ENCODE measurements at regions not wholly inside any gene's neighbourhood (a gene's known extent, or its start where the extent isn't known, plus 50 kb on each side); places are given as distances from the start of the nearest gene placed in this dataset.

DNA sequence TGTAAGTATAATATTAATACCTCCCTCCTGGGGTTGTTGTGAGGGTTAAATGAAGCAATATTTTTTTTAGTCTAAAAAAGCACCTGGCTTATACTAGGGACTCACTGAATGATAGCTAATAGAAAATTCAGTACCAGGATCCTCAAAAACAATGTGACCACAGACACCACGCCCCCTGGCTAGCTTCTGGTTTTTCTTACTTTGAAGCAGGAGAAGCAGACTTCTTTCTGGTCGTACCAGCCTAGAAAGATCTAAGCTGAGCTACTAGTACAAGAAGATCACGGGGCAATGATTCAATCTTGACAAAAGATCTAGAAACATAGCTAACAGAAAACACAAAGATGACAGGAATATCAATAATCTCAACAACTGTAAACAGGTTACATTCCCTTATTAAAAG, 218.5 kb upstream of the SLC30A5 start:
- H4K20me1 ChIP-seq (ENCODE audit: insufficient read depth, low read length): no peaks in the 10 kb centered on the region
- H3K36me3 ChIP-seq (replicated peaks in 1 of 2; ENCODE audit: control insufficient read depth in 1 of 2, insufficient read depth in 2 of 2, low read length in 2 of 2): no peaks in the 10 kb centered on the region
- ATAC-seq (no peak), FAIRE-seq (no peak), DNase-seq (ENCODE audit: low spot score) (no peak)
- WGBS (ENCODE audit: low lambda C conversion rate): 5% methylated on average over 3 of the region's 3 CpGs
- in situ Hi-C loops (cut with HindIII; ENCODE audit: extremely low pct_ligation_motif_present, low pct_unique_long_range_greater_than_20kb) (no loop called here), intact Hi-C loops (cut with micrococcal nuclease; ENCODE audit: unreplicated experiment) (no loop called here)
- no peak for TF ChIP-seq ZNF317 (CRISPR knock-in tag; IDR thresholded peaks at IDR 0.05)
- no peak for TF ChIP-seq HNRNPLL (IDR thresholded peaks at IDR 0.05; ENCODE audit: low read depth, low read length, poor library complexity, severe bottlenecking)
- no peak for TF ChIP-seq ZNF484 (CRISPR knock-in tag; IDR thresholded peaks at IDR 0.05; ENCODE audit: borderline replicate concordance, low read depth)
- ChIA-PET CTCF (ENCODE audit: low intra/inter-chr PET ratio, low total read pairs) (no interaction called here), POLR2A (no interaction called here)
- H3K4me1 ChIP-seq (ENCODE audit: insufficient read depth, low read length): no peaks in the 10 kb centered on the region
- H3K9ac ChIP-seq (ENCODE audit: insufficient read depth, low read depth, low read length): no peak overlapping the region
- no peaks in the 10 kb centered on the region for H3K9me3 ChIP-seq (ENCODE audit: low read length)
- no peaks in the 10 kb centered on the region for H3K27me3 ChIP-seq (ENCODE audit: control insufficient read depth in 1 of 2, insufficient read depth in 2 of 2, low read length in 2 of 2)
- BruUV-seq (replicated peaks): no TSS peak
- no peak overlapping the region for H3K27ac ChIP-seq (ENCODE audit: extremely low read length, insufficient read depth, low read length)
- no peaks in the 10 kb centered on the region for H3K79me2 ChIP-seq (ENCODE audit: insufficient read depth, low read length)
- no peak overlapping the region for H3K4me2 ChIP-seq (ENCODE audit: low read depth, low read length)
- no peak overlapping the region for H3K4me3 ChIP-seq (replicated peaks in 1 of 3; ENCODE audit: insufficient read depth in 1 of 3, low read depth in 2 of 3, low read length in 3 of 3)
- no peak overlapping the region for H2AFZ ChIP-seq (ENCODE audit: low read length)

DNA sequence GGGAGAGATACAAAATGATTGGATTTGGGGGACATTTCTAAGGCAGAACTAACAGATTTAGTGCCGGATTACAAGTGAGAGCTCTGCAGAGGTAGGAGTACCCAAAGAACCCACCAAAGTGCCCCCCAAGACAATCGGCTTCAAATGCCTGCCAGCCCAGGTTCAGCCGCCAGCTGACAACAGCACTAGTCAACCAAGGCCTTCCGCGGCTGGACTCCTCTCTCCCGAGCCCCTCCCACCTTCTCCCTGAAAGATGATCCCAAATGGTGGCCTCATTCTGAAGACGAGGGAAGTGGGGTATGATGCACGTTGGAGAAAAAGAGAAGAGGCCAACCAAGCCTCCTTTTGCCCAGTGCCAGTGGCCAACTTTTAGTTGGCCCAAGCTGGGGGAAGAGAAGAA, 210.4 kb upstream of the SLC30A5 start:
- intact Hi-C loops (cut with micrococcal nuclease; ENCODE audit: unreplicated experiment): no loop called here
- Histone ChIP-seq H3K4me2 (ENCODE audit: low read depth, low read length) (no peak overlapping the region), H3K79me2 (ENCODE audit: insufficient read depth, low read length) (no peaks in the 10 kb centered on the region), H3K4me1 (ENCODE audit: insufficient read depth, low read length) (no peaks in the 10 kb centered on the region), H3K27me3 (ENCODE audit: control insufficient read depth in 1 of 2, insufficient read depth in 2 of 2, low read length in 2 of 2) (no peaks in the 10 kb centered on the region), H3K4me3 (replicated peaks in 1 of 3; ENCODE audit: insufficient read depth in 1 of 3, low read depth in 2 of 3, low read length in 3 of 3) (no peak overlapping the region), H3K27ac (ENCODE audit: extremely low read length, insufficient read depth, low read length) (no peak overlapping the region), H3K36me3 (replicated peaks in 1 of 2; ENCODE audit: control insufficient read depth in 1 of 2, insufficient read depth in 2 of 2, low read length in 2 of 2) (no peaks in the 10 kb centered on the region), H4K20me1 (ENCODE audit: insufficient read depth, low read length) (no peaks in the 10 kb centered on the region), H2AFZ (ENCODE audit: low read length) (no peak overlapping the region), H3K9me3 (ENCODE audit: low read length) (no peaks in the 10 kb centered on the region), H3K9ac (ENCODE audit: insufficient read depth, low read depth, low read length) (no peak overlapping the region)
- in situ Hi-C loops (cut with HindIII; ENCODE audit: extremely low pct_ligation_motif_present, low pct_unique_long_range_greater_than_20kb): no loop called here
- TF ChIP-seq SCMH1 (CRISPR knock-in tag; IDR thresholded peaks at IDR 0.05; ENCODE audit: borderline replicate concordance): no peak
- TF ChIP-seq FLYWCH1 (CRISPR knock-in tag; IDR thresholded peaks at IDR 0.05): no peak
- no peak for TF ChIP-seq KLF16 (CRISPR knock-in tag; IDR thresholded peaks at IDR 0.05)
- TF ChIP-seq SIX4 (CRISPR knock-in tag; IDR thresholded peaks at IDR 0.05): no peak
- no peak for TF ChIP-seq ZZZ3 (CRISPR knock-in tag; IDR thresholded peaks at IDR 0.05; ENCODE audit: borderline replicate concordance)
- no peak for TF ChIP-seq JUND (CRISPR knock-in tag; IDR thresholded peaks at IDR 0.05)
- TF ChIP-seq ZFX (CRISPR knock-in tag; IDR thresholded peaks at IDR 0.05; ENCODE audit: low read depth): no peak
- no peak for TF ChIP-seq BRCA1 (CRISPR knock-in tag; IDR thresholded peaks at IDR 0.05)
- TF ChIP-seq ZNF616 (CRISPR knock-in tag; IDR thresholded peaks at IDR 0.05; ENCODE audit: low read depth): no peak
- TF ChIP-seq ZNF441 (CRISPR knock-in tag; IDR thresholded peaks at IDR 0.05; ENCODE audit: borderline replicate concordance): no peak
- no peak for TF ChIP-seq RNF2 (conservative IDR thresholded peaks at IDR 0.05; ENCODE audit: low read depth)
- TF ChIP-seq, protein P1, sequence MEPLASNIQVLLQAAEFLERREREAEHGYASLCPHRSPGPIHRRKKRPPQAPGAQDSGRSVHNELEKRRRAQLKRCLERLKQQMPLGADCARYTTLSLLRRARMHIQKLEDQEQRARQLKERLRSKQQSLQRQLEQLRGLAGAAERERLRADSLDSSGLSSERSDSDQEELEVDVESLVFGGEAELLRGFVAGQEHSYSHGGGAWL (CRISPR knock-in tag; IDR thresholded peaks at IDR 0.05): no peak
- TF ChIP-seq, protein P2, sequence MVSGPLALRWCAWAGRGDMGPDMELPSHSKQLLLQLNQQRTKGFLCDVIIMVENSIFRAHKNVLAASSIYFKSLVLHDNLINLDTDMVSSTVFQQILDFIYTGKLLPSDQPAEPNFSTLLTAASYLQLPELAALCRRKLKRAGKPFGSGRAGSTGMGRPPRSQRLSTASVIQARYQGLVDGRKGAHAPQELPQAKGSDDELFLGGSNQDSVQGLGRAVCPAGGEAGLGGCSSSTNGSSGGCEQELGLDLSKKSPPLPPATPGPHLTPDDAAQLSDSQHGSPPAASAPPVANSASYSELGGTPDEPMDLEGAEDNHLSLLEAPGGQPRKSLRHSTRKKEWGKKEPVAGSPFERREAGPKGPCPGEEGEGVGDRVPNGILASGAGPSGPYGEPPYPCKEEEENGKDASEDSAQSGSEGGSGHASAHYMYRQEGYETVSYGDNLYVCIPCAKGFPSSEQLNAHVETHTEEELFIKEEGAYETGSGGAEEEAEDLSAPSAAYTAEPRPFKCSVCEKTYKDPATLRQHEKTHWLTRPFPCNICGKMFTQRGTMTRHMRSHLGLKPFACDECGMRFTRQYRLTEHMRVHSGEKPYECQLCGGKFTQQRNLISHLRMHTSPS (CRISPR knock-in tag; IDR thresholded peaks at IDR 0.05; ENCODE audit: low read depth): no peak
- no peak for TF ChIP-seq ZNF335 (CRISPR knock-in tag; IDR thresholded peaks at IDR 0.05)
- TF ChIP-seq, protein P3, sequence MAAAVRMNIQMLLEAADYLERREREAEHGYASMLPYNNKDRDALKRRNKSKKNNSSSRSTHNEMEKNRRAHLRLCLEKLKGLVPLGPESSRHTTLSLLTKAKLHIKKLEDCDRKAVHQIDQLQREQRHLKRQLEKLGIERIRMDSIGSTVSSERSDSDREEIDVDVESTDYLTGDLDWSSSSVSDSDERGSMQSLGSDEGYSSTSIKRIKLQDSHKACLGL (CRISPR knock-in tag; IDR thresholded peaks at IDR 0.05): no peak
- ChIA-PET POLR2A (no interaction called here), CTCF (ENCODE audit: low intra/inter-chr PET ratio, low total read pairs) (no interaction called here)
- no peak for ATAC-seq
- WGBS (ENCODE audit: low lambda C conversion rate): 32% methylated on average over 6 of the region's 8 CpGs
- BruUV-seq (replicated peaks): no TSS peak
- no peak for DNase-seq (ENCODE audit: low spot score)
- FAIRE-seq: no peak

Data from HepG2 (cell line).